MM.1S (cell line): ENCODE measurements at regions not wholly inside any gene's neighbourhood (a gene's known extent, or its start where the extent isn't known, plus 50 kb on each side); places are given as distances from the start of the nearest gene placed in this dataset.
"Not testable (repeated sequence)": the region's sequence is repeated elsewhere in the genome, so short reads cannot be mapped to it uniquely, and the experiment has no call there.

Experiments
- DNase-seq: peaks from one replicate; pipeline ENCODE4 v3.0.0-alpha.2; 2015
- H2AFZ ChIP-seq: fragments of 300-600 bp; sonication (generic); 2 replicates; pipeline ENCODE4 v1.6.0; 2016; ENCODE audit warnings: antibody characterized with exemption, low read length
- H3F3A ChIP-seq: fragments of 300-600 bp; sonication (generic); 2 replicates; pipeline ENCODE4 v1.6.1; 2016; ENCODE audit warnings: mild to moderate bottlenecking, antibody characterized with exemption, low read length, moderate library complexity, mixed read lengths; ENCODE audit not compliant: insufficient read depth
- H3K27ac ChIP-seq: fragments of 300-600 bp; sonication (generic); 2 replicates; pipeline ENCODE4 v1.5.1; 2016; ENCODE audit warnings: mild to moderate bottlenecking, low read length
- H3K27me3 ChIP-seq: fragments of 300-600 bp; sonication (generic); replicated peaks from 2 replicates; pipeline ENCODE4 v1.6.0; 2016; ENCODE audit warnings: low read length; ENCODE audit not compliant: insufficient read depth
- H3K36me3 ChIP-seq: fragments of 300-600 bp; sonication (generic); replicated peaks from 2 replicates; pipeline ENCODE4 v1.6.1; 2016; ENCODE audit warnings: mild to moderate bottlenecking, low read length, mixed read lengths; ENCODE audit not compliant: insufficient read depth
- H3K4me1 ChIP-seq: fragments of 300-600 bp; sonication (generic); 2 replicates; pipeline ENCODE4 v1.6.1; 2016; ENCODE audit warnings: low read length, mixed read lengths
- H3K4me2 ChIP-seq: fragments of 300-600 bp; sonication (generic); 2 replicates; pipeline ENCODE4 v1.6.0; 2016; ENCODE audit warnings: low read depth, low read length
- H3K4me3 ChIP-seq: fragments of 300-600 bp; sonication (generic); 2 replicates; pipeline ENCODE4 v1.5.1; 2016; ENCODE audit warnings: low read length, mixed read lengths
- H3K79me2 ChIP-seq: fragments of 300-600 bp; sonication (generic); 2 replicates; pipeline ENCODE4 v1.6.1; 2016; ENCODE audit warnings: mixed run types, low read length, mixed read lengths
- H3K9ac ChIP-seq: fragments of 300-600 bp; sonication (generic); 2 replicates; pipeline ENCODE4 v1.6.1; 2016; ENCODE audit warnings: low read length, mixed read lengths
- H3K9me2 ChIP-seq: fragments of 300-600 bp; sonication (generic); replicated peaks from 2 replicates; pipeline ENCODE4 v1.6.1; 2016; ENCODE audit warnings: mild to moderate bottlenecking, low read length, mixed read lengths; ENCODE audit not compliant: insufficient read depth
- H3K9me3 ChIP-seq: fragments of 300-600 bp; sonication (generic); replicated peaks from 2 replicates; pipeline ENCODE4 v1.6.1; 2016; ENCODE audit warnings: mild to moderate bottlenecking, low read length, mixed read lengths; ENCODE audit not compliant: insufficient read depth
- H4K20me1 ChIP-seq: fragments of 300-600 bp; sonication (generic); 2 replicates; pipeline ENCODE4 v1.6.1; 2016; ENCODE audit warnings: mild to moderate bottlenecking, low read length, moderate library complexity, mixed read lengths; ENCODE audit not compliant: insufficient read depth
- CTCF ChIP-seq: fragments of 300-600 bp; sonication (generic); IDR thresholded peaks from 2 replicates; pipeline ENCODE4 v1.5.1; 2016; ENCODE audit warnings: antibody characterized with exemption, low read length, mixed read lengths
- EZH2 ChIP-seq: fragments of 300-600 bp; sonication (generic); optimal IDR thresholded peaks from 2 replicates; pipeline ENCODE3; 2017; ENCODE audit warnings: low read depth, mild to moderate bottlenecking, antibody characterized with exemption, low read length, mixed read lengths
- EZH2phosphoT487 ChIP-seq: fragments of 300-600 bp; sonication (generic); IDR thresholded peaks from 2 replicates; pipeline ENCODE4 v1.6.1; 2018; ENCODE audit warnings: antibody characterized with exemption, low read length

- not testable (repeated sequence) for H3K27ac ChIP-seq, H3K36me3 ChIP-seq, H3K79me2 ChIP-seq, DNase-seq, H3K4me1 ChIP-seq, H2AFZ ChIP-seq, H3F3A ChIP-seq, H3K9me2 ChIP-seq, H3K4me2 ChIP-seq, H3K9ac ChIP-seq, H3K27me3 ChIP-seq, H3K9me3 ChIP-seq, H3K4me3 ChIP-seq, H4K20me1 ChIP-seq
These were observed 244.8 kb downstream of the ANKRD30B start for GRCh38 chr18:14992758-14993157.

GRCh38 chr18:14995023-14995422 is 247.1 kb downstream of the ANKRD30B start:
- H3K4me1 ChIP-seq, result not testable (repeated sequence)

GRCh38 chr18:14997357-14997756 is 249.4 kb downstream of the ANKRD30B start:
- Histone ChIP-seq H3K9me3 (no peaks in the 10 kb centered on the region), H3K27me3 (no peaks in the 10 kb centered on the region), H3K36me3 (no peaks in the 10 kb centered on the region), H3K9ac (no peak overlapping the region), H2AFZ (no peak overlapping the region), H3K79me2 (no peaks in the 10 kb centered on the region), H3K27ac (no peak overlapping the region), H3K4me3 (no peak overlapping the region), H3K4me1 (no peaks in the 10 kb centered on the region), H3K9me2 (no peaks in the 10 kb centered on the region), H4K20me1 (no peaks in the 10 kb centered on the region), H3K4me2 (no peak overlapping the region), H3F3A (no peaks in the 10 kb centered on the region)
- no peak for DNase-seq
- no peak for TF ChIP-seq CTCF
- TF ChIP-seq EZH2, result no peak
- TF ChIP-seq EZH2phosphoT487, result no peak

More at GRCh38 chr18:14995023-14995422, 247.1 kb downstream of the ANKRD30B start:
- H3K9me3 ChIP-seq, H3K9me2 ChIP-seq, H3K9ac ChIP-seq, H3K4me2 ChIP-seq, H2AFZ ChIP-seq, H3K36me3 ChIP-seq, H3K27ac ChIP-seq, H3K27me3 ChIP-seq, DNase-seq, H3K4me3 ChIP-seq, H3K79me2 ChIP-seq, H4K20me1 ChIP-seq, H3F3A ChIP-seq: not testable (repeated sequence)

GRCh38 chr18:14997899-14998298 is 249.9 kb downstream of the ANKRD30B start:
- not testable (repeated sequence) for H3F3A ChIP-seq, H3K27me3 ChIP-seq, H3K79me2 ChIP-seq, H4K20me1 ChIP-seq, H3K9ac ChIP-seq, H2AFZ ChIP-seq, H3K27ac ChIP-seq, DNase-seq, H3K9me2 ChIP-seq, H3K4me2 ChIP-seq, H3K4me3 ChIP-seq, H3K4me1 ChIP-seq, H3K9me3 ChIP-seq, H3K36me3 ChIP-seq

GRCh38 chr18:14998360-14999042 is 250.5 kb downstream of the ANKRD30B start:
- not testable (repeated sequence) for H3K4me3 ChIP-seq, H2AFZ ChIP-seq, H3K9me3 ChIP-seq, H3K9me2 ChIP-seq, H3K27me3 ChIP-seq, H3K36me3 ChIP-seq, DNase-seq, H3K79me2 ChIP-seq, H3K4me1 ChIP-seq, H3K27ac ChIP-seq, H3K4me2 ChIP-seq, H4K20me1 ChIP-seq, H3F3A ChIP-seq, H3K9ac ChIP-seq
